ENCODE measurements at regions not wholly inside any gene's neighbourhood (a gene's known extent, or its start where the extent isn't known, plus 50 kb on each side); places are given as distances from the start of the nearest gene placed in this dataset.

DNA sequence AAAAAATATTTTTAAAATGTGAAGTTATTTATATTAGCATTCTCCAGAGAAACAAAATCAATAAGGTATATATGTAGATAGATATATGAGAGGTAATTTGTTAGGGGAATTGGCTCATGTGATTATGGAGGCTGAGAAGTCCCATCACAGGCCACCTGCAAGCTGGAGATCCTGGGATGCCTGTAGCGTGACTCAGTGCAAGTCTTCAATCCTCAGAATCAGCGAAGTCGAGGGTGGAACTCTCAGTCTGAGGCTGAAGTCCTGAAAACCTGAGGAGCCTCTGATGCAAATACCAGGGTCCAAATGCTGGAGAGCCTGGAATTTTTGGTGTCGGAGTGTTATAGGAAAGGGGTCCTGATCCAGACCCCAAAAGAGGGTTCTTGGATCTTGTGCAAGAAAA is 658.5 kb downstream of the USP25 start:
- no peaks in the 10 kb centered on the region for H3K9me3 ChIP-seq (ENCODE audit: insufficient read depth, low read length)
- H3K27ac ChIP-seq (ENCODE audit: low read length): no peak overlapping the region
- H3K27me3 ChIP-seq (ENCODE audit: low read depth, low read length): no peaks in the 10 kb centered on the region
- TF ChIP-seq, protein P1, sequence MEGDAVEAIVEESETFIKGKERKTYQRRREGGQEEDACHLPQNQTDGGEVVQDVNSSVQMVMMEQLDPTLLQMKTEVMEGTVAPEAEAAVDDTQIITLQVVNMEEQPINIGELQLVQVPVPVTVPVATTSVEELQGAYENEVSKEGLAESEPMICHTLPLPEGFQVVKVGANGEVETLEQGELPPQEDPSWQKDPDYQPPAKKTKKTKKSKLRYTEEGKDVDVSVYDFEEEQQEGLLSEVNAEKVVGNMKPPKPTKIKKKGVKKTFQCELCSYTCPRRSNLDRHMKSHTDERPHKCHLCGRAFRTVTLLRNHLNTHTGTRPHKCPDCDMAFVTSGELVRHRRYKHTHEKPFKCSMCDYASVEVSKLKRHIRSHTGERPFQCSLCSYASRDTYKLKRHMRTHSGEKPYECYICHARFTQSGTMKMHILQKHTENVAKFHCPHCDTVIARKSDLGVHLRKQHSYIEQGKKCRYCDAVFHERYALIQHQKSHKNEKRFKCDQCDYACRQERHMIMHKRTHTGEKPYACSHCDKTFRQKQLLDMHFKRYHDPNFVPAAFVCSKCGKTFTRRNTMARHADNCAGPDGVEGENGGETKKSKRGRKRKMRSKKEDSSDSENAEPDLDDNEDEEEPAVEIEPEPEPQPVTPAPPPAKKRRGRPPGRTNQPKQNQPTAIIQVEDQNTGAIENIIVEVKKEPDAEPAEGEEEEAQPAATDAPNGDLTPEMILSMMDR (IDR thresholded peaks at IDR 0.05; ENCODE audit: low read depth, low read length): no peak
- no peak for TF ChIP-seq EZH2phosphoT487 (IDR thresholded peaks at IDR 0.05; ENCODE audit: low read depth)
- no peak overlapping the region for H3K4me3 ChIP-seq (ENCODE audit: low read length)
- H4K20me1 ChIP-seq (ENCODE audit: insufficient read depth, low read length): no peaks in the 10 kb centered on the region
- no peaks in the 10 kb centered on the region for H3K36me3 ChIP-seq (replicated peaks; ENCODE audit: low read depth, low read length)
- H3K79me2 ChIP-seq (ENCODE audit: low read length): no peaks in the 10 kb centered on the region
- no peak overlapping the region for H3K9ac ChIP-seq (ENCODE audit: low read length)
- no peak overlapping the region for H2AFZ ChIP-seq (ENCODE audit: low read depth, low read length)
- H3K4me1 ChIP-seq (ENCODE audit: low read length): peaks cover 3% of the 10 kb centered on the region; the same call in 1 of the 2 replicates
- no peak overlapping the region for H3K4me2 ChIP-seq (ENCODE audit: low read length)

DNA sequence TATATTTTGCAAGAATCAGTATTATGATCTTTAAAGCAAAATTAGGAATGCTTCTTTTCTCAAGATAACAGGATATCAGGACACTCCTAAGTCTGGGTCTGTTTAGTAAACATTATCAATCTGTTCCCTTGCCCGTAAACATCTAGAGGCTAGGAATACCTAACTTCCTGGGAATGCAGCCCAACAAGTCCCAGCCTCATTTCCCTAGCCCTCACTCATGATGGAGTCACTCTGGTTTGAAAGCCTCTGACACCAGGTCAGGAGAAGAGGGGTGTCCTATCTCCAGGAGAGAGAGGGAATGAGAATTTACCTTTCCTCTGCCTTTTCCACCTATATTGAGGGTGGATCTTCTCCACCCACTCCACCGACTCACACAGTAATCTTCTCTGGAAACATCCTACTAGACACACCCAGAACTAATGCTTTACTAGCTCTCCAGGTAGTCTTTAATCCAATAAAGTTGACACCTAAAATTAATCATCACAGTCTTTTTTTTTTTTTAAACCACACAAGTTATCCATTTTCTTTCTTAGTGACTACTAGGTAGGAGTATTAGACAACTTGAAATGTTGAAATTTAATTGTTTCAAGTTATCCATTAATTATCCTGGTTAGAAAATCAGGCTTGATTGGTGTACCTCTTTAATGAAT is 659.3 kb downstream of the USP25 start:
- Histone ChIP-seq H3K79me2 (ENCODE audit: low read length) (no peaks in the 10 kb centered on the region), H3K9me3 (ENCODE audit: insufficient read depth, low read length) (no peaks in the 10 kb centered on the region), H3K9ac (ENCODE audit: low read length) (no peak overlapping the region), H3K4me1 (ENCODE audit: low read length) (peaks cover 3% of the 10 kb centered on the region; the same call in 1 of the 2 replicates), H2AFZ (ENCODE audit: low read depth, low read length) (no peak overlapping the region), H3K27me3 (ENCODE audit: low read depth, low read length) (no peaks in the 10 kb centered on the region), H3K27ac (ENCODE audit: low read length) (no peak overlapping the region), H3K4me2 (ENCODE audit: low read length) (no peak overlapping the region), H3K36me3 (replicated peaks; ENCODE audit: low read depth, low read length) (no peaks in the 10 kb centered on the region), H3K4me3 (ENCODE audit: low read length) (no peak overlapping the region), H4K20me1 (ENCODE audit: insufficient read depth, low read length) (no peaks in the 10 kb centered on the region)
- TF ChIP-seq EZH2phosphoT487 (IDR thresholded peaks at IDR 0.05; ENCODE audit: low read depth): no peak

DNA sequence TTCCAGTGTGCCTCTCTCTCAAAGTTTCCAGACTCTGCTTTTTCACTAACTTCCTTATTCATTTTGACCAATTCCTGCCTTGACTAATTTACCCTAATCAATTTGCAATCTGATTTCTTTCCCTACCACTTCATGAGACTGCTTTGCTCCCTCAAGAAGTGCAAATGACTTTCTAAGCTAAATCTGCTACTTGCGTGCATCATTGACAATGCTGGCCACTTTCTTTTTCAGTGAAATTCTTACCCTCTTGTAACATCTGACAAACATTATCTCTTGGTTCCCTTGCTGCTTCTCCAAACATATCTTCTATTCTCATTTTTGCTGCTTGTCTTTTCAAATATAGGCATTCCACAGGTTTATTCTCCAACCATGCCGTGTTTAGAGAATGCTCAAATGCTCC is 659.9 kb downstream of the USP25 start:
- Histone ChIP-seq H4K20me1 (ENCODE audit: insufficient read depth, low read length) (no peaks in the 10 kb centered on the region), H3K4me2 (ENCODE audit: low read length) (no peak overlapping the region), H3K4me1 (ENCODE audit: low read length) (peaks cover 3% of the 10 kb centered on the region; the same call in 1 of the 2 replicates), H3K36me3 (replicated peaks; ENCODE audit: low read depth, low read length) (no peaks in the 10 kb centered on the region), H3K9me3 (ENCODE audit: insufficient read depth, low read length) (no peaks in the 10 kb centered on the region), H3K79me2 (ENCODE audit: low read length) (no peaks in the 10 kb centered on the region), H3K27me3 (ENCODE audit: low read depth, low read length) (no peaks in the 10 kb centered on the region), H3K9ac (ENCODE audit: low read length) (no peak overlapping the region), H2AFZ (ENCODE audit: low read depth, low read length) (no peak overlapping the region), H3K27ac (ENCODE audit: low read length) (no peak overlapping the region), H3K4me3 (ENCODE audit: low read length) (no peak overlapping the region)
- TF ChIP-seq, protein P1 (IDR thresholded peaks at IDR 0.05; ENCODE audit: low read depth, low read length): no peak
- no peak for TF ChIP-seq EZH2phosphoT487 (IDR thresholded peaks at IDR 0.05; ENCODE audit: low read depth)

DNA sequence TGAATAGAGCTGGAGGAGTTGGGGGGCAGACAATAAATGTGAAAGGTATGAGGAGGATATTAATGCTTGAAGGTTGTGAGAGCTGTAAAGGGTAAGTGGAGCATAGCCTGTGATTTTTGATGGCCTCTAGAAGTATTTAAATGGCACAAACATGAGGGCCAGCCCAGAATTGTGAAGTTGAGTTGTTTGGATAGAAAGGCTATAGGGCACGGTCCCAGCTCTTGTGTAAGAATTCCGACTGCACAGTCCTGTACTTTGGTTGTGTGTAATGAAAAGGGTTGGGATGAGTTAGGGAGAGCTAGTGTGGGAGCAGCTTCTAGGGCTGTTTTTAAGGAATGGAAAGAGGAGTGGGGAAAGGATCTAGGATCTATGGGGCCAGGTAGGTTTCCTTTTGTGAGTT is 665.5 kb downstream of the USP25 start:
- Histone ChIP-seq H3K27ac (ENCODE audit: low read length) (no peak overlapping the region), H3K79me2 (ENCODE audit: low read length) (no peaks in the 10 kb centered on the region), H3K4me3 (ENCODE audit: low read length) (no peak overlapping the region), H3K36me3 (replicated peaks; ENCODE audit: low read depth, low read length) (no peaks in the 10 kb centered on the region), H3K4me1 (ENCODE audit: low read length) (no peaks in the 10 kb centered on the region), H3K9ac (ENCODE audit: low read length) (no peak overlapping the region), H2AFZ (ENCODE audit: low read depth, low read length) (no peak overlapping the region), H3K27me3 (ENCODE audit: low read depth, low read length) (no peaks in the 10 kb centered on the region), H4K20me1 (ENCODE audit: insufficient read depth, low read length) (no peaks in the 10 kb centered on the region), H3K4me2 (ENCODE audit: low read length) (no peak overlapping the region), H3K9me3 (ENCODE audit: insufficient read depth, low read length) (no peaks in the 10 kb centered on the region)
- TF ChIP-seq, protein P1 (IDR thresholded peaks at IDR 0.05; ENCODE audit: low read depth, low read length): no peak
- no peak for TF ChIP-seq EZH2phosphoT487 (IDR thresholded peaks at IDR 0.05; ENCODE audit: low read depth)
